Kidney glomerular epithelial cell (primary cell): ENCODE measurements at regions not wholly inside any gene's neighbourhood (a gene's known extent, or its start where the extent isn't known, plus 50 kb on each side); places are given as distances from the start of the nearest gene placed in this dataset.
"Not testable (repeated sequence)": the region's sequence is repeated elsewhere in the genome, so short reads cannot be mapped to it uniquely, and the experiment has no call there.

Source experiments
- DNase-seq: peaks from one replicate; lab custom pipeline; 2025; lab: John Stamatoyannopoulos, UW

GRCh38 chr1:100791586-100791985 is 72.0 kb downstream of the VCAM1 start:
- DNase-seq = no peak

DNA sequence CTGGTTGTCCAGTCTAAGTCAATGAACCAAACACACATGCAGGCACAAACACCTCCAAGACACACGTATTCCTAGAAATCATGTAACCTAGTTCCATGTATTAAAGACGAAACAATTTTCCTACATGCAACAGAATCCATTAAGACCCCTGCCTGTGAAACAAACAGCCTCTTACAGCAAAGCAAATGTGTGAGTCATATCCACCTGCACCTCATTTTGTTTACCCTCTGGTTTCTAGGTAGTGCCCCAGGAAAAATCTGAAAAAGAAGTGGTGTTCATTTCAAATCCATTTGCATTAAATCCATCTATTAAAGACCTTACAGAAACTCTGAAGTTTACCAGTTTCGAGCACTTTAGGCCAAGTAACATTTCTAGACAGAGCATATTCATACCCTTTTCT is 74.1 kb downstream of the VCAM1 start:
- DNase-seq = no peak

DNA sequence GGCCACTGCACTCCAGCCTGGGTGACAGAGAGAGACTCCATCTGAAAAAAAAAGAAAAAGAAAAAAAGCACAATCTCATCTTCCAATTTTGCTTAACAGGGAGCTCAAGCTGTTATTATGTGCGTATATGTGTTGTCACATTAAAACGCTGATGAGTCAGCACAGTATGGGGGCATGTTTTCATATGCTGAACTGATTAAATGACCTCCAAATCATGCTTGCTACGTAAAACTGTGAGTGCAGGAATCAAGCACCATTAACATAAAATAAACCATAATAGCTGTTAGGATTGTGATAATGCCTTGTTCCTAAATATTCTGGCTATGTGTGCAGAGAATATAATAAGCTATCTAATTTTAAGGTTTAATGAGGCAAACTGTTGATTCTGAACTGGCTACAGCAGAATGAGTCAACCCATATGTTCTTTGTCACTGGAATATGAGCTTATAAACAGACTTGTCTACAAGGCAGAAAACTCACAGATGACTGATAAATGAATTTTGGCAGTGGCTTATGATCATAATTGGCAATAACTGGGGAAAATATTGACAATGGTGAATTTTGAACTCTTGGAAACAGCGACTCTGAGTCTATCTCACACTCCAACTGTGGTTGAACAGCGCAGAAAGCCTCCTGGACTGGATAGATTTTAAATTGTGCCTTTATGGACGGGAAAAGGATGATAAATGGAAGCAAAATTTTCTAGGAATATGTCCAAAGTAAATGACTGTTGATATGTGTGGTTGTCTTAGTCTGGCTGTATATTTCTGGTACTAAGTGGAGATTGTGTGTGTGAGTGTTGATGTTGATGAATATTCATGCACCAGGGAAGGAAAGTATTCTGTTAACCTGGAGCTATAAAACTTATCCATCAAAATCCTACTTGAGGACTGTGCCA is 75.5 kb downstream of the VCAM1 start:
- no peak for DNase-seq

- DNase-seq = no peak
These were observed 76.1 kb downstream of the VCAM1 start for GRCh38 chr1:100795646-100795985.

DNA sequence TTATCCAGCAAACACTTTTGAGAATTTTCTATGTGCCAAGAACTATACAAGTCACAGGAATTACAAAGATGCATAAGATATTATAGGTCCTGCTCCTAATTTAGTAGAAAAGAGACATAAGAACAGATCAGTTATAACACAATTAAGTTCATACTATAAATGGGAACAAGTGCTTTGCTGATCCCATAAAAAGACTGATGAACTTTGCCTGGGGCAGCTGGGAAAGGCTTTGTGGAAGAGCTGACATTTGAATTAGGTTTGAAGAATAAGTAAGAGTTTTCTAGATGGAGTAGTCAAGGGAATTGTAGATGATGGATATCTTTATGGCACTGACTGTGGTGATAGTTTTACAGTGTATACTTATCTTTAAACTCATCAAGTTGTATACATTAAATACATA is 76.5 kb downstream of the VCAM1 start:
- no peak for DNase-seq

DNA sequence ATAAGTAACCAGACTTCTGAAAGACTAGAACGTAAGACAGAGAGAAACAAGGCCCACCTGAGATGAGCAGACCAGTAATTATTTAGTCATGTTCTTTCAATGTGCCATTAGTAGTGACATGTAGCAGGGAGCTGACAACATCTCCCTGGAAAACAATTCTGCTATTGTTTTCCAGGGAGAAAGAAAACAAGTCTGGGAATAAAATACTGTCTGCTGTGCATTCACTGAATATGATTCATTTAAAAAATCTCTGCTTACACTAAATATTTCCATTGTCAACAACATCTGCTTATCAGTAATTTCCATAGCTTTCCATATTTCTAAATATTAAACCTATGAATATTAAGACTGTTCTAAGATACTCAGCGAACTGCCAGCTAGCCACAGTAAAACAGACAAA is 80.0 kb downstream of the VCAM1 start:
- no peak for DNase-seq

DNA sequence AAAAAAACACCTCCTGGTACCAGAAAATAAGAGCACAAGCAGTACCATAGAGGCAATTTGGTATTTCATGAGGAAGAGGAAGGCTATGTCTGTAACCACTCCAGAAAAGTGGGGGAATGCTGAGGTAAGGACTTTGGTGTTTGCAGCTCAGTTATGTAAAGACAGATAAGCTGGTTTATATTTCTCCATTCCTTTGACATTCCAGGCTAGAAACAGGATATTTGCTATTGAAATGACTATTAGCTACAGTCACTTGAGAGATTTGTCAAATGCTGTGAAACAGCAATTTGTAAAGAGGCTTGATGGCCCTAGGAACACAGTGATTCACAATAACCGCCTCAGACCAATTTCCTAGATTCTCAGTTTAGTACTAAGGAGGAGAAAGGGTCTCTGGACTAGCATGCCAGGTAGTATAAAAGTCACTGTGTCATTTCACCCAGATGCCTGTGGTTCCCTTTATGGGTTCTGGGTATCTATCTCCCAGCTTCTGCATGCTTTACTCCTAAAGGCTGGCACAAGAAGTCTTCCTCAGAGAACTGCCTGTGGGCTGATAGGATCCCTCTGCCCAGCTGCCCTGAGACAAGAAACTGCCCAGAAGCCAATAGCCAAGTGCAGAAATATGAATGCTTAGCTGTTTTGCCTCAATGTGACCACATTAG is 80.5 kb downstream of the VCAM1 start:
- DNase-seq = peak; percentile 5

GRCh38 chr1:100801256-100801655 is 81.7 kb downstream of the VCAM1 start:
- DNase-seq = not testable (repeated sequence)

GRCh38 chr1:100803280-100803679 is 83.7 kb downstream of the VCAM1 start:
- not testable (repeated sequence) for DNase-seq

- no peak for DNase-seq
These were observed 87.1 kb downstream of the VCAM1 start for GRCh38 chr1:100806601-100807000.

DNA sequence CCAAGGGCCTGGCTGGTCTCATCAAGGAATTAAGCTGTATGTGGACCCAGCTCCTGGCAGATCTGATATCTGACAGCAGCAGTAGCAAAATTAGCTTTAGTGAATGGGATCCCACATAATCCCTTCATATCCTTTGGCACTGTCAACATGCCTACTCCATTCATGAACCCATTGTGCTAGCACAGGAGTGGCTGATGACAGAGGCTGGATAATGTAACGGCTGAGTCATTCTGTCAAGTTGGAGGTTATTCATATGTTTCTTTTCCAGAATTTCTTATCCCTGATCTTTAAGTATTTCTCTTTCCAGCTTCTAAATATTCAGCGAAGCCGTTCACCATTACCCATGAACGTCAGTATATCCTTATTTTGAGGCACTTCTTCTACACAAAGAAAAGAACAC is 84.3 kb downstream of the EXTL2 start:
- no peak for DNase-seq

- DNase-seq = no peak
These were observed 82.8 kb downstream of the EXTL2 start for GRCh38 chr1:100811808-100812207.

- not testable (repeated sequence) for DNase-seq
These were observed 79.7 kb downstream of the EXTL2 start for GRCh38 chr1:100814938-100815337.

GRCh38 chr1:100816049-100816448 is 78.6 kb downstream of the EXTL2 start:
- no peak for DNase-seq

DNA sequence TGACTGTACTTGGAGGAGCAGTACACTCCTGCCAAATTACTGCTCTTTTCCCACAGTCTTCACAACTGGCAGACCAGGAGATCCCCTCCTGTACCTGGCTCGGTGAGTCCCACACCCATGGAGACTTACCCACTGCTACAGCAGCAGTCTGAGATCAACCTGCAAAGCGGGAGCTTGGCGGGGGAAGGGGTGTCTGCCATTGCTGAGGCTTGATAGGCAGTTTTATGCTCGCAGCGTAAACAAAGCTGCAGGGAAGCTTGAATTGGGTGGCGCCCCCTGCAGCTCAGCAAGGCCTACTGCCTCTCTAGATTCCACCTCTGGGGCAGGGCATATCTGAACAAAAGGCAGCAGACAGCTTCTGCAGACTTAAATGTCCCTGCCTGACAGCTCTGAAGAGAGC is 74.4 kb downstream of the EXTL2 start:
- DNase-seq = not testable (repeated sequence)

- DNase-seq = not testable (repeated sequence)
These were observed 72.7 kb downstream of the EXTL2 start for GRCh38 chr1:100821919-100822318.
